ENCODE measurements at regions not wholly inside any gene's neighbourhood (a gene's known extent, or its start where the extent isn't known, plus 50 kb on each side); places are given as distances from the start of the nearest gene placed in this dataset.

DNA sequence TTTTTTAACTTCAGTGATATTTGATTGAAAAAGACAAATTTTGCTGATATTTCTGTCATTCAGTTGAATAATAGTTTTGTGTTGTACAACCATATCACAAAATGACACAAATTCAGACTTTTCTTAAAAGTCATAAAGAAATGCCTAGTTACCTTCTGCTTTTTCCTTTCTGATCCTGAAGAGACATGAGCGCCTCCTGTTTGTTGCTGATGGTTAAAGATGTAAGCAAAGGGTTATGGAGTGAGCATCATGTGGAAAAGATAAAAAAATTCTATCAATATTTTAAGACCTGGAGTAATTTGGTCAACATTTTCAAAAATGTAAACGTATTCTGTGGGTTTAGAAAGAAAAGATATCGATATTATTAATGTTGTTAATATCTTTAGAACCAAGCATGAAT is 669.9 kb upstream of the NR3C2 start:
- no peaks in the 10 kb centered on the region for H3K36me3 ChIP-seq
- H3K4me3 ChIP-seq = no peak overlapping the region
- intact Hi-C loops (cut with DNase I) = no loop called here
- TF ChIP-seq, protein P1, sequence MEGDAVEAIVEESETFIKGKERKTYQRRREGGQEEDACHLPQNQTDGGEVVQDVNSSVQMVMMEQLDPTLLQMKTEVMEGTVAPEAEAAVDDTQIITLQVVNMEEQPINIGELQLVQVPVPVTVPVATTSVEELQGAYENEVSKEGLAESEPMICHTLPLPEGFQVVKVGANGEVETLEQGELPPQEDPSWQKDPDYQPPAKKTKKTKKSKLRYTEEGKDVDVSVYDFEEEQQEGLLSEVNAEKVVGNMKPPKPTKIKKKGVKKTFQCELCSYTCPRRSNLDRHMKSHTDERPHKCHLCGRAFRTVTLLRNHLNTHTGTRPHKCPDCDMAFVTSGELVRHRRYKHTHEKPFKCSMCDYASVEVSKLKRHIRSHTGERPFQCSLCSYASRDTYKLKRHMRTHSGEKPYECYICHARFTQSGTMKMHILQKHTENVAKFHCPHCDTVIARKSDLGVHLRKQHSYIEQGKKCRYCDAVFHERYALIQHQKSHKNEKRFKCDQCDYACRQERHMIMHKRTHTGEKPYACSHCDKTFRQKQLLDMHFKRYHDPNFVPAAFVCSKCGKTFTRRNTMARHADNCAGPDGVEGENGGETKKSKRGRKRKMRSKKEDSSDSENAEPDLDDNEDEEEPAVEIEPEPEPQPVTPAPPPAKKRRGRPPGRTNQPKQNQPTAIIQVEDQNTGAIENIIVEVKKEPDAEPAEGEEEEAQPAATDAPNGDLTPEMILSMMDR (IDR thresholded peaks at IDR 0.05) = no peak
- TF ChIP-seq POLR2A (IDR thresholded peaks at IDR 0.05) = no peak
- no peak for TF ChIP-seq POLR2AphosphoS5 (IDR thresholded peaks at IDR 0.05; ENCODE audit: insufficient read depth in 1 of 2, low read depth in 1 of 2)
- H3K9me3 ChIP-seq = no peaks in the 10 kb centered on the region
- DNase-seq (ENCODE audit: extremely low spot score in 2 of 2) = no peak
- no peaks in the 10 kb centered on the region for H3K4me1 ChIP-seq
- H3K27me3 ChIP-seq = no peaks in the 10 kb centered on the region
- no peak overlapping the region for H3K27ac ChIP-seq

DNA sequence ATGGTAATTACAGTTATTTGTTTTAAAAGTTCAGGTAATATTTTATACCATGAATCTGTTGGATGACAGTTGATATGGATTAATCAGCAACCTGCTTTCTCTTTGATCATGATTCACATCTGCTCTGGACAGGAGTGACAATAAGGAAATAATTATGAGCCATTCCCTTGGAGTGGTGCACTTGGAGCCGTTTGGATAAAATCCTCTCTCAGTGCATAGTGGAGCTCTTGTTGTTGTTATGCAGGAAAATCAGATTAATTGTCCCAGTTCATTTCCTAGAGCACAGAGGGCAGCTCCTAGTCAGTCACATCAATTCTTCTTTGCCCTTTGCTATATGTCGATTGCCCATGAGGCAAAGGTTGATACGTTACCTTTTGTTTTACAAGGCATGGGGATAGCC is 668.3 kb upstream of the NR3C2 start:
- H3K4me3 ChIP-seq = no peak overlapping the region
- no peaks in the 10 kb centered on the region for H3K27me3 ChIP-seq
- no peak overlapping the region for H3K27ac ChIP-seq
- H3K9me3 ChIP-seq = no peaks in the 10 kb centered on the region
- no peaks in the 10 kb centered on the region for H3K4me1 ChIP-seq
- H3K36me3 ChIP-seq = no peaks in the 10 kb centered on the region
- TF ChIP-seq POLR2A (IDR thresholded peaks at IDR 0.05) (no peak), POLR2AphosphoS5 (IDR thresholded peaks at IDR 0.05; ENCODE audit: insufficient read depth in 1 of 2, low read depth in 1 of 2) (no peak)
- TF ChIP-seq, protein P1 (IDR thresholded peaks at IDR 0.05) = no peak
- DNase-seq (ENCODE audit: extremely low spot score in 2 of 2) = no peak
- intact Hi-C loops (cut with DNase I) = no loop called here

DNA sequence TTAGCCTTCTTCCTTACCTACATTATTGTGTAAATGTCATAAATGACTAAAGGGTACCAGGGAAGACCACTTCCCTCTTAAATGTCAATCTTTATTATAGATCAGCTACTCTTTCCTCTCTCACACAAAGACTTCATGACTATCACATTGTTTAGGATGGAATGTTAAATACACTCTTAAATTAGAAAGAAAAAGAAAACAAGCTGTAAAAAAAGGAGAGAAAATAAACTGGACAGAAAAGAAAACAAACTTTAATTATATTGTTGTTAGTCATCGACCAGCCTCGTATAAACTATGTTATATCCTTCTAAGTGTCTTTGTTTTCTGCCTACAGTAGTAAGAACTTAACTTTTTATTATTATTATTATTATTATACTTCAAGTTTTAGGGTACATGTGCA is 666.4 kb upstream of the NR3C2 start:
- no peak for TF ChIP-seq POLR2A (IDR thresholded peaks at IDR 0.05)
- no peak for TF ChIP-seq POLR2AphosphoS5 (IDR thresholded peaks at IDR 0.05; ENCODE audit: insufficient read depth in 1 of 2, low read depth in 1 of 2)
- TF ChIP-seq, protein P1 (IDR thresholded peaks at IDR 0.05) = no peak
- Histone ChIP-seq H3K4me1 (no peaks in the 10 kb centered on the region), H3K27ac (no peak overlapping the region), H3K9me3 (no peaks in the 10 kb centered on the region), H3K36me3 (no peaks in the 10 kb centered on the region), H3K27me3 (no peaks in the 10 kb centered on the region), H3K4me3 (no peak overlapping the region)
- intact Hi-C loops (cut with DNase I) = no loop called here
- DNase-seq (ENCODE audit: extremely low spot score in 2 of 2) = no peak

DNA sequence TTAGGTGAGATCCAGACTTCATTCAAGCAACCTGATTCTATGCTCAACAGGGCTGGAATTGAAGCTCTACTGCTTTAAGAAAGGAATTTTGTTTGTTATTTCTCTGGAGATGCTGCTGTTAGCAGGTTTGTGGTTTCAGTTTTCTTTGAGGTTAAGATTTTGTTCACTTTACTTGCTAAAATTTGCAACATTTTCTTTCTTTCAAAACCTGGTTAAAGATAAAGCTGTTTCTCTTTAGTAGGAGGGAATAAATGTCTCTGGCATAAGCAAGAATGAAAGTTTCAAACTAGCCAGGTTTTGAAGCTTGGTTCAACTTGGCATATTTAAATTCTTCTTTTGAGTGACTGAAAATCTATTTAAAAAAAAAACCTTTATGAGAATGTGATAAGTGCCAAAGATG is 660.6 kb upstream of the NR3C2 start:
- Histone ChIP-seq H3K36me3 (no peaks in the 10 kb centered on the region), H3K27ac (no peak overlapping the region), H3K4me1 (no peaks in the 10 kb centered on the region), H3K4me3 (no peak overlapping the region), H3K27me3 (no peaks in the 10 kb centered on the region), H3K9me3 (no peaks in the 10 kb centered on the region)
- DNase-seq (ENCODE audit: extremely low spot score in 2 of 2) = no peak
- intact Hi-C loops (cut with DNase I) = no loop called here
- TF ChIP-seq POLR2AphosphoS5 (IDR thresholded peaks at IDR 0.05; ENCODE audit: insufficient read depth in 1 of 2, low read depth in 1 of 2) = no peak
- TF ChIP-seq, protein P1 (IDR thresholded peaks at IDR 0.05) = no peak
- no peak for TF ChIP-seq POLR2A (IDR thresholded peaks at IDR 0.05)

GRCh38 chr4:149101649-149102048 is 659.4 kb upstream of the NR3C2 start:
- Histone ChIP-seq H3K4me3 (no peak overlapping the region), H3K9me3 (no peaks in the 10 kb centered on the region), H3K4me1 (no peaks in the 10 kb centered on the region), H3K27me3 (no peaks in the 10 kb centered on the region), H3K27ac (no peak overlapping the region), H3K36me3 (no peaks in the 10 kb centered on the region)
- DNase-seq (ENCODE audit: extremely low spot score in 2 of 2) = no peak
- TF ChIP-seq POLR2AphosphoS5 (IDR thresholded peaks at IDR 0.05; ENCODE audit: insufficient read depth in 1 of 2, low read depth in 1 of 2) = no peak
- TF ChIP-seq, protein P1 (IDR thresholded peaks at IDR 0.05) = no peak
- TF ChIP-seq POLR2A (IDR thresholded peaks at IDR 0.05) = no peak
- intact Hi-C loops (cut with DNase I) = no loop called here

Measured in vagina (tissue), 2 donors.